ENCODE measurements at regions not wholly inside any gene's neighbourhood (a gene's known extent, or its start where the extent isn't known, plus 50 kb on each side); places are given as distances from the start of the nearest gene placed in this dataset.

DNA sequence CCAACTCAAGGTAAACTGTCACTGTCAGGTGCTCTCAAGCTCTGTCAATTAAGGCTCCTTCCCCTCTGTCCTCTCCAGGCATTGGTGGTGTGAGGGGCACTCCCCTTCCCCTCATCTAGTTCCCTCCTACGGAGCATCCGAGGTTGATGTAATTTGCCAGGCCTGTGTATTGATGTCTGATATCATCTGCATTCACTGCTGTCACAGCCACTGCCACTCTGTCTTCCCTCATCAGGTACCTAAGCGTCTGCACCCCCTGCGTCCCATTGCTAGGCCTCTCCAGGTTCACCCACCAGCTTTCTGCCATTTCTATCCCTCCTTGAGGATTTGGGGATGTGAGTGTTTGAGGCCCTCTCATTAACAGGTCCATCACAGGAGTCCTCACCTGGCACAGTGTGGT is 50.0 kb upstream of the SYT13 start:
- TF ChIP-seq, protein P1, sequence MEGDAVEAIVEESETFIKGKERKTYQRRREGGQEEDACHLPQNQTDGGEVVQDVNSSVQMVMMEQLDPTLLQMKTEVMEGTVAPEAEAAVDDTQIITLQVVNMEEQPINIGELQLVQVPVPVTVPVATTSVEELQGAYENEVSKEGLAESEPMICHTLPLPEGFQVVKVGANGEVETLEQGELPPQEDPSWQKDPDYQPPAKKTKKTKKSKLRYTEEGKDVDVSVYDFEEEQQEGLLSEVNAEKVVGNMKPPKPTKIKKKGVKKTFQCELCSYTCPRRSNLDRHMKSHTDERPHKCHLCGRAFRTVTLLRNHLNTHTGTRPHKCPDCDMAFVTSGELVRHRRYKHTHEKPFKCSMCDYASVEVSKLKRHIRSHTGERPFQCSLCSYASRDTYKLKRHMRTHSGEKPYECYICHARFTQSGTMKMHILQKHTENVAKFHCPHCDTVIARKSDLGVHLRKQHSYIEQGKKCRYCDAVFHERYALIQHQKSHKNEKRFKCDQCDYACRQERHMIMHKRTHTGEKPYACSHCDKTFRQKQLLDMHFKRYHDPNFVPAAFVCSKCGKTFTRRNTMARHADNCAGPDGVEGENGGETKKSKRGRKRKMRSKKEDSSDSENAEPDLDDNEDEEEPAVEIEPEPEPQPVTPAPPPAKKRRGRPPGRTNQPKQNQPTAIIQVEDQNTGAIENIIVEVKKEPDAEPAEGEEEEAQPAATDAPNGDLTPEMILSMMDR (conservative IDR thresholded peaks at IDR 0.05): no peak

More for the DNA sequence above, 50.0 kb upstream of the SYT13 start:
- H3K27ac ChIP-seq: no peak overlapping the region
